ENCODE measurements at regions not wholly inside any gene's neighbourhood (a gene's known extent, or its start where the extent isn't known, plus 50 kb on each side); places are given as distances from the start of the nearest gene placed in this dataset.
"Not testable (repeated sequence)": the region's sequence is repeated elsewhere in the genome, so short reads cannot be mapped to it uniquely, and the experiment has no call there.

DNA sequence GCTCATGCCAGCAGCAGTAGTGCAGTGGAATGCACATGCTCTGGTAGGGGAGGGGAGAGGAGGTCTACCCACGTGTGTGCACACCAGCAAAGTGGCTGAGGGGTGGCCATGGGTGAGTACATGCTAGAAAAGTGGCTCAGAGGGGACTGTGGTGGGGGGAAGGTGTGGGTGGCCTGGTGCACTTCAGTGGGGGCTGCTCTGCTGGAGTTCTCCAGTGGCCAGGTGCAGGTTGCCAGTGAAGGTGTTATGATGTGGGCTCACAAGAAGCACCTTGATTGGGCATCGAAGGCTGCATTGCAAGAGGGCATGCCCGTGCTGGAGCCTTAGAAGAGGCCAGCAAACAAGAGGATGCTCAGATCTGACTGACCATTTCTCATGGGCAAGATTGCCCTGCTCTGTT lies 613.6 kb upstream of the PHF14 start:
- DNase-seq = no peak

DNA sequence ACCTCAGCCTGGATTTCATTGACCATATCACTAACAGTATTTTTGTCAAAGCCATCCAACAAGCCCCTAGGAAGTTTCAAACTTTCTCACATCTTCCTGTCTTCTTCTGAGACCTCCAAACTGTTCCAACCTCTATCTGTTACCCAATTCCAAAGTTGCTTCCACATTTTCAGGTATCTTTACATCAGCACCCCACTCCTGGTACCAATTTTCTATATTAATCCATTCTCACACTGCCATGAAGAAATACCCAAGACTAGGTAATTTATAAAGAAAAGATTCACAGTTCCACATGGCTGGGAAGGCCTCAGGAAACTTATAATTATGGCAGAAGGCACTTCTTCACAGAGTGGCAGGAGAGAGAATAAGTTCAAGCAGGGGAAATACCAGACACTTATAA lies 571.9 kb upstream of the PHF14 start:
- DNase-seq = no peak

- DNase-seq = peak; percentile 27
Measured at GRCh38 chr7:10412422-10413019, 561.2 kb upstream of the PHF14 start.

GRCh38 chr7:10418985-10419384 lies 554.7 kb upstream of the PHF14 start:
- DNase-seq = no peak

DNA sequence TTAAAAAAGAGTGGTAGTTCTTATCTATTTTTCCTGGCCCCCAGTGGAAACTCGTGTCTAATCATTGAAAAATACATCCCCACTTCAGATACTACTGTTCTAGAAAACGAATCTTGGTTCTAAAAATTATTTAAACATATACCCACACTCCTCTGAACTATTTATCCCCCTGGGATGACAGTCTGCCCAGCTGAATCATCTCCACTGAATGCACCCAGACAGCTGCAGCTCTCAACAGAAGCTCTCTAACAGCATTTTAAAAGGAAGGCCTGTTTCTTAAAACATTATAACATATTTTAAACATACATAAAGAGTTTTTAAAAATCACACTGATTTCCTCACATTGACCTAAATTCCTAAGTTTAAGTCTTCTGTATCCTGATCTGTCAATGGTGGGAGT lies 544.6 kb upstream of the PHF14 start:
- no peak for DNase-seq

GRCh38 chr7:10429511-10429910 lies 544.2 kb upstream of the PHF14 start:
- DNase-seq = no peak

DNA sequence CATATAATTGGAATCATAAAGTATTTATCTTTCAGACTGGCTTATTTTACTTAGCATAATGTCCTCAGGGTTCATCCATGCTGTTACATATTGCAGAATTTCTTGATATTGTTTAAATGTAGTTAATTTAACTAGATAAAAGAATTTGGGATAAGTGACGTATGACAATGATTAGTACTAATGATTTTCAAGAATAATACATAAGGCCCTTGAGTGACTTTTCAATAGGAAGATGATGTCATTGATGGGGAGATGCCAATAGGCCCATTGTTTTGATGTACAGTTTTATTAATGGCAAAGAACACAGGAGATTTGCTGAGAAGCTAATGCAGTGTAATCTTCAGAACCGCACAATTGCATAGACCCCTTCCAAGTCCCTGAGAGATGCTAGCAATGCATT lies 537.4 kb upstream of the PHF14 start:
- no peak for DNase-seq

GRCh38 chr7:10439027-10439426 lies 534.6 kb upstream of the PHF14 start:
- DNase-seq = no peak

DNA sequence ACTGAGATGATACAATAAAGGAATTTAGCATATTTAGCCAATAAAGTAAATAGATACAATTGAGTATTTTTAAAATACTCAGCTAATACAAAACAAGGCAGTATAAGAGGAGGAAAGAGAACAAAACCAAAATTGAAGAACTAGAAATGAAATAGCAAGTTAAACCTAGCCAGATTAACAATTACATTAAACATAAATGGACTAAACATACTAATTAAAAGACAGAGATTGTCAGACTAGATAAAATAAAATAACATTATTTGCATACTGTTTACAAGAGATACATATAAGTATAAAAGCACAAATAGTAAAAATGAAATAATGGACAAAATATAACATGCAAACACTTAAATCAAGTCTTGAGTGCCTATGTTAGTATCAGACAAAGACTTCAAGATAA lies 517.7 kb upstream of the PHF14 start:
- no peak for DNase-seq

GRCh38 chr7:10460474-10460873 lies 513.2 kb upstream of the PHF14 start:
- DNase-seq = no peak

DNA sequence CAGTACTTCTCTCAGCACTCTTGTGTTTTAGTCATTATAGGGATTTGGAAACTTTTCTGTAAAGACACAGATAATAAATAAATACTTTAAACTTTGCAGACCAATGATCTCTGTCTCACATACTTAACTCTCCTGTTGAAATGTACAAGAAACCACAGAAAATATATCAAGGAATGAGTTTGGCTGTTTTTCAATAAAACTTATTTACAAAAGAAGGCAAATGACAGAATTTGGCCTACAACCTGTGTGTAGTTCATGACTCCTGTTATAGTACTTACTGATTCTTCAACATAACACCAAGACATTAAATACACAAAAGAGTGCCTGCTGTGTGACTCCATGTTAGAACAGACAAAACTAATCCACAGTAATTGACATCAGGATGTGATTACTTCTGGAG lies 510.0 kb upstream of the PHF14 start:
- no peak for DNase-seq

GRCh38 chr7:10465536-10465935 lies 508.1 kb upstream of the PHF14 start:
- not testable (repeated sequence) for DNase-seq

DNA sequence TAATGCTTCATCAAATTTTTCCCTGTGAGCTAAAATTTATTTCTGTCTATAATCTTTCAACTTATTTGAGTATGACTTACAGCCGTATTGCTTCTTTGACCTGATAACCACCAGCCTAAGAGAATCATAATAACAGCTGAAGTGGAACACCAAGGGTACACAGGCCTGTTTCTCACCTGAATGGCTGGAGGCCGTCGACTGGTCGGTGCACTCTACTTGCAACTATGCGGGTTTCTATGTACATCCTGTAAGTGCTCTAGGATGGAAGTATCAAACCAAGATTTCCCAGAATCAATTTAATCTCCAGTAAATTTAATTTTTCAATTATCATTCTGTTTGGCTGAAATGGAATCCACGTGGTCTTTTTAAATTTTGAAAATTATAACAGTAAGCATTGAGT lies 504.8 kb upstream of the PHF14 start:
- DNase-seq = no peak

GRCh38 chr7:10469476-10469875 lies 504.2 kb upstream of the PHF14 start:
- no peak for DNase-seq

DNA sequence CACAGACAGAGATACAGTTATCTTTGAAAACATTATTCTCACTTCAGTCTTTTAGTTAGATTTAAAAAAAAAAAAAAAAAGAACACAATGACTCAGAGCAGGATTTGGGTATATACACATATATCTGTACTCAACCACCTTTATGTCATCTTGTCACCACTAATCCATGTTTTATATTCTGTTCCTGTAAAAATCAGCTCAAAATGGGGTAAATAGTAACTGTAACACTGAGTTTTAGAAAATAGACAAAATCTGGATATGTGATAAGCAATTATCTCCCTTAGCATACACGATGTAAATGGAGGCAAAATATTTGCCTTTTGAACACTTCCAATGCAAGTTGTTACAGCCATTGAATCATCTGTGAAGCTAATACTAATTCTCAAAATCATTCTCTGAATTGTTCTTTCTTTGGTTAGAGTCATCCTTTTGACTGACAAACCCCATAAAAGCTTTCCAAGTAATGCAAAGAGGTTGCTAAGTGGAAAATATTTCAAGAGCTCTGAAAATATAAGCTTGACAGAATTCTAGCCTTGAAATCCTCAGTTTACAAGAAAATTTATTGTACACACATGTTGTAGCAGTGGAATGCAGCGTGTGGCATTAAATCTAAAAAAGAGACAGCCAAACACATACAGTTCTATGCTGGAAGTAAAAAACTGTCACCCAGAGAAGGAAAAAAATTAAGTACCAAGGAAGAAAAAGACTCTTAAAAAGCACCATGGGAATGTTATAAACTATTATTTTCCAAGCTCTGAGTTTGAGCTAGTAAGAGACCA lies 502.2 kb upstream of the PHF14 start:
- no peak for DNase-seq

DNA sequence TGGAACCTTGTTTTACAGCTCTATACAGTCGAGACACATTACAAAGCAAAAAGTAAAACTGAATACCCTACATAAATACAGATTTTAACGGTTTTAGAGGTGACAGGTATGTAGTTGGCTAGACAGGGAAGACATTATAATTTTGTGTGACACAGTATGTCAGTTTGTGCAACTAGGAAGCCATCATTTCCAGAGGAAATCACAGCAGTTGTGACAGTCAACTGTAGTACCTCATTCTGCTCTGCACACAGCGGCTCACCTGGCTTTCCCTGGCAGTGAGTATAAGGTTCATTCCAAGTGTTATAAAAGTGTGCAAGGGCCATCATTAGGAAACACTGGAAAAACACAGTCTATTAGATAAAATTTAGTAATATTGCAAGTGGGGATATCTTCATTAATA lies 501.6 kb upstream of the PHF14 start:
- no peak for DNase-seq

- DNase-seq = no peak
Measured at GRCh38 chr7:10473569-10473968, 500.1 kb upstream of the PHF14 start.

- no peak for DNase-seq
Measured at GRCh38 chr7:10474048-10474447, 499.6 kb upstream of the PHF14 start.

DNA sequence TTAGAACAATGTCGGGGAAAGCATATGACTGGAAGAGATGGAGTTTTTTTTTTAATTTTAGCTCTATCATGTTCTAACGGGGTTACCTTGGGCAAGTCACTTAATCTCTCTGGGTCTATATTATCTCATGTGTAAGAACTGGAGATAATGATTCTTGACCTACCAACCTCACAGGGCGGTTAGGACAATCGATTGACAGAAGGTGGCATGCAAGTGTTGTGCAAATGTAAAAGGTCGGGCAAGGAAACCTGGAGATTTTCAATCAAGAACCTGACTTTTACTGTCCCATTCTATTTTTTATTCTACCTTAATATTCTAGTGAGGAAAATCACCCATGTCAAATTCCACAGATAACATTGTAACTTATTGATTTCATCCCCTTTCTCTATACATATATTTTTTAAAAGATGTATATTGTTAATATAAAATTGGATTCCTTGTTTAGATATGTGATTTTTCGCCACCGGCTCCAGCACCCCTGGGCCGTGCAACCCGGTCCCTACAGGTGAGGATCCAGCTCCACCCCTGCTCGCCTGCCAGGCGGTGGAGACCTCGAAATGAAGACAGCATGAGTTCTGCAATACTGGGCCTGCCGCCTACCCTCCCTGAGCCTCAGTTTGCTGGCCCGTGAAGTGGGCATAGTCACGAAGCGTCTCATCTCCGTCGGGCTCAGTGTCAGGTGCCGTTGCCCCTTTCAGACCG lies 497.6 kb upstream of the PHF14 start:
- DNase-seq = no peak

DNA sequence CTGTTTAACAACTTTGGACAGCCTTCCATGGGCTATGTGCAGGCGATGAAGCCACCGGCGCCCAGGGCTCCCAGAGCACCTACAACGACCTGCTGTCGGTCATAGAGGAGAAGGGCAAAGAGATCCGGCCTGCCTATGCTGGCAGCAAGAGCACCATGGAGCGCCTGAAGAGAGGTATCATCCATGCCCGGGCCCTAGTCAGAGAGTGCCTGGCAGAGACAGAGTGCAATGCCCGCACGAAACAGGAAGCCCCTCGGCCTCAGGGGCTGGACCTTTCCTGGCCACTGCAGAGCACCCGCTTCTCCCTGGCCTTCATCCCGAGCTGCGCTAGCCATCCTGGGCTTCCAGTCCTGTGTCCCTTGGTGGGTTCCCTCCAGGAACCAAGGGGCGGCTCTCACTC lies 497.0 kb upstream of the PHF14 start:
- no peak for DNase-seq

- no peak for DNase-seq
Measured at GRCh38 chr7:10483671-10484070, 490.0 kb upstream of the PHF14 start.

- DNase-seq = no peak
Measured at GRCh38 chr7:10484767-10485166, 488.9 kb upstream of the PHF14 start.

- DNase-seq = not testable (repeated sequence)
Measured at GRCh38 chr7:10501206-10501884, 472.3 kb upstream of the PHF14 start.

DNA sequence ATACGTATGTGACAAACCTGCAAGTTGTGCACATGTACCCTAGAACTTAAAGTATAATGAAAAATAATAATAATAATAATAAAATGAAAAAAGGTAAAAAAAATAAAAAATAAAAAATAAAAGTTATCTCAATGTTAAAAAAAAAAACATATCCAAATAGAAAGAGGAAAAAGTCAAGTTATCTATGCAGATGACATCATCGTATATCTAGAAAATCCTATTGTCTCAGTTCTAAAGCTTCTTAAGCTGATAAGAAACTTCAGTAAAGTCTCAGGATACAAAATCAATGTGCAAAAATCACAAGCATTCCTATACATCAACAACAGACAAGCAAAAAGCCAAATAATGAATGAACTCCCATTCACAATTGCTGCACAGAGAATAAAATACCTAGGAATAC lies 466.6 kb upstream of the PHF14 start:
- no peak for DNase-seq

All from CD4-positive, alpha-beta T cell treated with Interleukin-12 subunit alpha and Interleukin-12 subunit beta, for 1 hour (primary cell).